Right lobe of liver (tissue), 4 donors: ENCODE measurements at regions not wholly inside any gene's neighbourhood (a gene's known extent, or its start where the extent isn't known, plus 50 kb on each side); places are given as distances from the start of the nearest gene placed in this dataset.

Experiments used
- POLR2A ChIP-seq: fragments of 450-650 bp; IDR thresholded peaks from one replicate; pipeline ENCODE4 v1.6.1; 2017; ENCODE audit warnings: antibody characterized with exemption, mild to moderate bottlenecking
- TF ChIP-seq, protein P1 (sequence below), 4 donors: fragments of 200-600 bp in 3 of 4; fragments of 450-650 bp in 1 of 4; IDR thresholded peaks; one replicate each; pipeline versions ENCODE4 v1.5.1 to v1.8.0; 2016 to 2022; ENCODE audit warnings: antibody characterized with exemption in 4 of 4, mild to moderate bottlenecking in 2 of 4
- donor health status: DM: no; HTN: no; CAD: no.
- donor health status: DM: no; HTN: no; CAD: no.
- donor health status: DM: no; HTN: yes; CAD: no.

- no peak for TF ChIP-seq POLR2A
- TF ChIP-seq, protein P1, sequence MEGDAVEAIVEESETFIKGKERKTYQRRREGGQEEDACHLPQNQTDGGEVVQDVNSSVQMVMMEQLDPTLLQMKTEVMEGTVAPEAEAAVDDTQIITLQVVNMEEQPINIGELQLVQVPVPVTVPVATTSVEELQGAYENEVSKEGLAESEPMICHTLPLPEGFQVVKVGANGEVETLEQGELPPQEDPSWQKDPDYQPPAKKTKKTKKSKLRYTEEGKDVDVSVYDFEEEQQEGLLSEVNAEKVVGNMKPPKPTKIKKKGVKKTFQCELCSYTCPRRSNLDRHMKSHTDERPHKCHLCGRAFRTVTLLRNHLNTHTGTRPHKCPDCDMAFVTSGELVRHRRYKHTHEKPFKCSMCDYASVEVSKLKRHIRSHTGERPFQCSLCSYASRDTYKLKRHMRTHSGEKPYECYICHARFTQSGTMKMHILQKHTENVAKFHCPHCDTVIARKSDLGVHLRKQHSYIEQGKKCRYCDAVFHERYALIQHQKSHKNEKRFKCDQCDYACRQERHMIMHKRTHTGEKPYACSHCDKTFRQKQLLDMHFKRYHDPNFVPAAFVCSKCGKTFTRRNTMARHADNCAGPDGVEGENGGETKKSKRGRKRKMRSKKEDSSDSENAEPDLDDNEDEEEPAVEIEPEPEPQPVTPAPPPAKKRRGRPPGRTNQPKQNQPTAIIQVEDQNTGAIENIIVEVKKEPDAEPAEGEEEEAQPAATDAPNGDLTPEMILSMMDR (IDR thresholded peaks at IDR 0.05), result no peak
These were observed 368.6 kb upstream of the NEGR1 start for GRCh38 chr1:72650843-72651435.
